ENCODE measurements at regions not wholly inside any gene's neighbourhood (a gene's known extent, or its start where the extent isn't known, plus 50 kb on each side); places are given as distances from the start of the nearest gene placed in this dataset.

DNA sequence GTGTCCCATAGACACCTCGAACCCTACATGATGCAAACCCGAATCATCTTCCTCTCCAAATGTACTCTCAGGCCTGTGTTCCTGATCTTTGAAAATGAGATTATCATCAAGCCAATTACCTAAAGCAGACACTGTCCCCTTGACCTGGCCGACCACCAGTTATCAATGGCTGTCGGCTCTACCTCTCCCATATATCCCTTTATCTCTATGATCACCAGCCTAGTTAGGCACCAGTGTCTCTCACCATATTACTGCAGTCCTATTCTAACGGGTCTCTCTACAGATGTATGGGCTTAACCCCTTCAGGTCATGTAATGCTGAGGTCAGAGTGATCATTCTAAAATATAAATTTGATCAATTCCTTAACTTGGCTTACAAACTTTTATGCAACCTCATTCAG lies 234.9 kb upstream of the MARCKS start:
- no peak for DNase-seq (ENCODE audit: extremely low spot score)
- no peaks in the 10 kb centered on the region for H3K9me3 ChIP-seq
- H3K27me3 ChIP-seq, result no peaks in the 10 kb centered on the region
- no peak overlapping the region for H3K4me3 ChIP-seq
- no peak overlapping the region for H3K27ac ChIP-seq (replicated peaks in 1 of 4)
- no peaks in the 10 kb centered on the region for H3K36me3 ChIP-seq
- intact Hi-C loops (cut with DNase I), result no loop called here
- peaks cover 0 to 7% (median 0%) of the 10 kb centered on the region in 4 donors for H3K4me1 ChIP-seq
- 75% methylated on average over 5 of the region's 5 CpGs for WGBS
- TF ChIP-seq EP300 (IDR thresholded peaks at IDR 0.05) (no peak), POLR2AphosphoS5 (IDR thresholded peaks at IDR 0.05) (no peak), POLR2A (IDR thresholded peaks at IDR 0.05; ENCODE audit: low read depth) (no peak)
- TF ChIP-seq, protein P1, sequence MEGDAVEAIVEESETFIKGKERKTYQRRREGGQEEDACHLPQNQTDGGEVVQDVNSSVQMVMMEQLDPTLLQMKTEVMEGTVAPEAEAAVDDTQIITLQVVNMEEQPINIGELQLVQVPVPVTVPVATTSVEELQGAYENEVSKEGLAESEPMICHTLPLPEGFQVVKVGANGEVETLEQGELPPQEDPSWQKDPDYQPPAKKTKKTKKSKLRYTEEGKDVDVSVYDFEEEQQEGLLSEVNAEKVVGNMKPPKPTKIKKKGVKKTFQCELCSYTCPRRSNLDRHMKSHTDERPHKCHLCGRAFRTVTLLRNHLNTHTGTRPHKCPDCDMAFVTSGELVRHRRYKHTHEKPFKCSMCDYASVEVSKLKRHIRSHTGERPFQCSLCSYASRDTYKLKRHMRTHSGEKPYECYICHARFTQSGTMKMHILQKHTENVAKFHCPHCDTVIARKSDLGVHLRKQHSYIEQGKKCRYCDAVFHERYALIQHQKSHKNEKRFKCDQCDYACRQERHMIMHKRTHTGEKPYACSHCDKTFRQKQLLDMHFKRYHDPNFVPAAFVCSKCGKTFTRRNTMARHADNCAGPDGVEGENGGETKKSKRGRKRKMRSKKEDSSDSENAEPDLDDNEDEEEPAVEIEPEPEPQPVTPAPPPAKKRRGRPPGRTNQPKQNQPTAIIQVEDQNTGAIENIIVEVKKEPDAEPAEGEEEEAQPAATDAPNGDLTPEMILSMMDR (IDR thresholded peaks at IDR 0.05), result no peak

DNA sequence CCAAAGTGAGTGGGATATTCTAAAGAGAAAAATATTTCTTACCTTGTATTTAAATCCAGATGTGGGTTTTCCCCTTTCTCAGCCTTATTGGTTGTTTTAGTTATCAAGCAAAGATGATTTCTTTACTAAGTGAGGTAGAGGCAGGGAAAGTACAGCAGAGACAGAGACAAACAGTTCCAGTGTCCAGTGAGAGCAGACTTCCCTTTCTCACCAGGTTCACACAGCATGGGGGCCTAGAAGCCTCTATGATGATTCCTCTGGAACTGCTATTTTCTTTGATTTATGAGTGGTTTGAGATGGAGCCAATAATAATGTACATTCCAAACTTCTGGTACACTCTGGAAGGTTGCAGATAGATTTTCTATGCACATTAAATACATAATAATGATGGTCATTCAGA lies 234.0 kb upstream of the MARCKS start:
- no peak overlapping the region for H3K27ac ChIP-seq (replicated peaks in 1 of 4)
- no peaks in the 10 kb centered on the region for H3K27me3 ChIP-seq
- no peaks in the 10 kb centered on the region for H3K36me3 ChIP-seq
- intact Hi-C loops (cut with DNase I), result no loop called here
- H3K4me1 ChIP-seq, result peaks cover 0 to 7% (median 0%) of the 10 kb centered on the region in 4 donors
- no peaks in the 10 kb centered on the region for H3K9me3 ChIP-seq
- TF ChIP-seq, protein P1 (IDR thresholded peaks at IDR 0.05), result no peak
- TF ChIP-seq POLR2A (IDR thresholded peaks at IDR 0.05; ENCODE audit: low read depth), result no peak
- TF ChIP-seq POLR2AphosphoS5 (IDR thresholded peaks at IDR 0.05), result no peak
- no peak for TF ChIP-seq EP300 (IDR thresholded peaks at IDR 0.05)
- no peak for DNase-seq (ENCODE audit: extremely low spot score)
- no peak overlapping the region for H3K4me3 ChIP-seq

DNA sequence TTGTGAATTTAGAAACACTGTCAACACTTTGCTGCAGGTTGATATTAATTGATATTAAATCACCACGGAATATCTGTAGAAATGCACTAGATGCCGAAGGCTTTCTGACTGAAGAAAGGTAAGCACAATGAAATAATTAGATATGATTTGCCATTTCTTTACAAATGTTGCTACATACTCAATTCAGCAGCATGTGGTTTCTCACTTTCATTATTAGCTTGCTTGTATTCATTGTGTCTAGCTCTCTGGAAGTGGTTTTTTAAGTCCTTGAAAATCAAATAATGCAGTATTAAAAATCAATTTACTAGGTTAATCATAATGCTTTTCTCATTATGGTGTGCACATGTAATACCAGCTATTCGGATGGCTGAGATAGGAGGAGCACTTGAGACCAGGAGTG lies 231.3 kb upstream of the MARCKS start:
- Histone ChIP-seq H3K4me1 (peaks cover 0 to 17% (median 15%) of the 10 kb centered on the region in 4 donors), H3K27ac (replicated peaks in 1 of 4) (no peak overlapping the region), H3K36me3 (no peaks in the 10 kb centered on the region), H3K4me3 (no peak overlapping the region), H3K27me3 (no peaks in the 10 kb centered on the region), H3K9me3 (no peaks in the 10 kb centered on the region)
- TF ChIP-seq POLR2A (IDR thresholded peaks at IDR 0.05; ENCODE audit: low read depth), result no peak
- TF ChIP-seq POLR2AphosphoS5 (IDR thresholded peaks at IDR 0.05), result no peak
- TF ChIP-seq, protein P1 (IDR thresholded peaks at IDR 0.05), result no peak
- TF ChIP-seq EP300 (IDR thresholded peaks at IDR 0.05), result no peak
- 70% methylated on average over 3 of the region's 3 CpGs for WGBS
- no peak for DNase-seq (ENCODE audit: extremely low spot score)
- intact Hi-C loops (cut with DNase I), result no loop called here

DNA sequence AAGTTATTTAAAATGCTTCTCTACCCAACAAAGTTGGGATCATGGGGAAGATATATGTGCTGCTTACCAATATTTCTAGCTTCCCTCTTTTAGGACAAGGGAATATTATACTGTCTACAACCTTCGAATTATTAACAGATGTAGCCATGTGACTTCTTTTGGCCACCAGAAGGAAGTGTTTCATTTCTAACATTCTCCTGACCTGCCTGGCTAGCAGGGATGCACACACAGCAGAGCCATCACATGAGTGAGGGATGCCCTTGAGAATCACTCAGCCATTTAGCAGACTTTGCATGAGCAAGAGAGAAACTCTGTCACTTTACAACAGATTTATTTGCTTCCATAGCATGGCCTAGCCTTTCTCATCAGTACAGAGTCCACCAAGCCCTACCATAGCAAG lies 230.7 kb upstream of the MARCKS start:
- H3K9me3 ChIP-seq, result no peaks in the 10 kb centered on the region
- no peak for DNase-seq (ENCODE audit: extremely low spot score)
- no peak overlapping the region for H3K27ac ChIP-seq (replicated peaks in 1 of 4)
- TF ChIP-seq POLR2A (IDR thresholded peaks at IDR 0.05; ENCODE audit: low read depth) (no peak), POLR2AphosphoS5 (IDR thresholded peaks at IDR 0.05) (no peak), EP300 (IDR thresholded peaks at IDR 0.05) (no peak)
- TF ChIP-seq, protein P1 (IDR thresholded peaks at IDR 0.05), result no peak
- H3K4me3 ChIP-seq, result no peak overlapping the region
- peaks cover under 1 to 23% (median 21%) of the 10 kb centered on the region in 4 donors for H3K4me1 ChIP-seq
- H3K36me3 ChIP-seq, result no peaks in the 10 kb centered on the region
- H3K27me3 ChIP-seq, result no peaks in the 10 kb centered on the region
- 74% methylated on average over 1 of the region's 1 CpG for WGBS
- intact Hi-C loops (cut with DNase I), result no loop called here

DNA sequence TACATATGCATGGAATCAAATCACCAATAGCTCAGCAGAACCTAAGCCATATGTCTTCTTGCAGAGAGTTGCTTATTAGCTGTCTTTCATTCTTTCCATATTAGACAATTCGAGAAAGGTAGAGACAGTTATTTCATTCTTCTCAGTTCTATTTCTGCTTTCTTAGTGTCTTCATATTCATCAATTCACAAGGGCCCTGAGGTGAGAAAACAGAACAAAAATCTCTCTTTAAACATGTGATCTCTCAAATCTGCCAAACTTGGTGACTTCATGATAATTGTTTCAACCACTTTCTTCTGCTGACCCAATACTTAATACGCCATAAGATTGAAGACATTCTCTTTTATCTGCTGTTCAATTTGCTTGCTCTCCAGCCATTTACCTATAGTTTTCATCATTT lies 229.7 kb upstream of the MARCKS start:
- no peak for TF ChIP-seq POLR2A (IDR thresholded peaks at IDR 0.05; ENCODE audit: low read depth)
- no peak for TF ChIP-seq POLR2AphosphoS5 (IDR thresholded peaks at IDR 0.05)
- TF ChIP-seq, protein P1 (IDR thresholded peaks at IDR 0.05), result no peak
- TF ChIP-seq EP300 (IDR thresholded peaks at IDR 0.05), result no peak
- H3K4me3 ChIP-seq, result no peak overlapping the region
- no peaks in the 10 kb centered on the region for H3K36me3 ChIP-seq
- peaks cover 11 to 33% (median 31%) of the 10 kb centered on the region in 4 donors for H3K4me1 ChIP-seq
- H3K9me3 ChIP-seq, result no peaks in the 10 kb centered on the region
- intact Hi-C loops (cut with DNase I), result no loop called here
- DNase-seq (ENCODE audit: extremely low spot score), result no peak
- H3K27me3 ChIP-seq, result no peaks in the 10 kb centered on the region
- 94% methylated on average over 2 of the region's 2 CpGs for WGBS
- H3K27ac ChIP-seq (replicated peaks in 1 of 4), result no peak overlapping the region
